ENCODE measurements at regions not wholly inside any gene's neighbourhood (a gene's known extent, or its start where the extent isn't known, plus 50 kb on each side); places are given as distances from the start of the nearest gene placed in this dataset.

- Histone ChIP-seq H3K9me3 (ENCODE audit: control insufficient read depth in 4 of 4, insufficient read depth in 3 of 4, low read length in 3 of 4) (no peaks in the 10 kb centered on the region), H3K9ac (ENCODE audit: insufficient read depth in 1 of 2, low read length in 2 of 2) (no peak overlapping the region), H3K4me1 (ENCODE audit: control insufficient read depth in 5 of 5, insufficient read depth in 5 of 5, low read length in 5 of 5) (no peaks in the 10 kb centered on the region), H3K27me3 (ENCODE audit: control insufficient read depth in 3 of 3, insufficient read depth in 3 of 3, low read length in 2 of 3) (no peaks in the 10 kb centered on the region), H3K36me3 (ENCODE audit: control insufficient read depth in 4 of 4, insufficient read depth in 4 of 4, low read length in 4 of 4) (no peaks in the 10 kb centered on the region), H3K27ac (ENCODE audit: low read depth in 1 of 2, low read length in 1 of 2) (no peak overlapping the region), H3K4me3 (no peak overlapping the region)
- no peak for DNase-seq
- TF ChIP-seq CTCF (IDR thresholded peaks at IDR 0.05; ENCODE audit: control extremely low read depth, extremely low read depth): no peak
- ATAC-seq (ENCODE audit: insufficient read depth, low FRiP score): no peak
- 84 to 86% methylated on average over 2 of the region's 2 CpGs for WGBS, 2 donors
These were observed 599.0 kb downstream of the TRAM1L1 start for GRCh38 chr4:116486401-116486800.

- DNase-seq: no peak
- no peak for TF ChIP-seq CTCF (IDR thresholded peaks at IDR 0.05; ENCODE audit: control extremely low read depth, extremely low read depth)
- Histone ChIP-seq H3K27ac (ENCODE audit: low read depth in 1 of 2, low read length in 1 of 2) (no peak overlapping the region), H3K4me3 (no peak overlapping the region), H3K36me3 (ENCODE audit: control insufficient read depth in 4 of 4, insufficient read depth in 4 of 4, low read length in 4 of 4) (no peaks in the 10 kb centered on the region), H3K4me1 (ENCODE audit: control insufficient read depth in 5 of 5, insufficient read depth in 5 of 5, low read length in 5 of 5) (no peaks in the 10 kb centered on the region), H3K27me3 (ENCODE audit: control insufficient read depth in 3 of 3, insufficient read depth in 3 of 3, low read length in 2 of 3) (no peaks in the 10 kb centered on the region), H3K9ac (ENCODE audit: insufficient read depth in 1 of 2, low read length in 2 of 2) (no peak overlapping the region), H3K9me3 (ENCODE audit: control insufficient read depth in 4 of 4, insufficient read depth in 3 of 4, low read length in 3 of 4) (peaks cover 0 to 13% (median 0%) of the 10 kb centered on the region in 4 donors)
- no peak for ATAC-seq (ENCODE audit: insufficient read depth, low FRiP score)
- WGBS, 2 donors: 65 to 69% methylated on average over 3 of the region's 3 CpGs
These were observed 604.8 kb downstream of the TRAM1L1 start for GRCh38 chr4:116480546-116480945.

GRCh38 chr4:116478343-116478742, 607.0 kb downstream of the TRAM1L1 start:
- H3K27ac ChIP-seq (ENCODE audit: low read depth in 1 of 2, low read length in 1 of 2): no peak overlapping the region

More at GRCh38 chr4:116478343-116478742, 607.0 kb downstream of the TRAM1L1 start:
- no peak for TF ChIP-seq CTCF (IDR thresholded peaks at IDR 0.05; ENCODE audit: control extremely low read depth, extremely low read depth)
- no peak for ATAC-seq (ENCODE audit: insufficient read depth, low FRiP score)
- Histone ChIP-seq H3K27me3 (ENCODE audit: control insufficient read depth in 3 of 3, insufficient read depth in 3 of 3, low read length in 2 of 3) (no peaks in the 10 kb centered on the region), H3K4me1 (ENCODE audit: control insufficient read depth in 5 of 5, insufficient read depth in 5 of 5, low read length in 5 of 5) (no peaks in the 10 kb centered on the region), H3K9ac (ENCODE audit: insufficient read depth in 1 of 2, low read length in 2 of 2) (no peak overlapping the region), H3K9me3 (ENCODE audit: control insufficient read depth in 4 of 4, insufficient read depth in 3 of 4, low read length in 3 of 4) (peaks cover 0 to 13% (median 0%) of the 10 kb centered on the region in 4 donors), H3K36me3 (ENCODE audit: control insufficient read depth in 4 of 4, insufficient read depth in 4 of 4, low read length in 4 of 4) (no peaks in the 10 kb centered on the region), H3K4me3 (no peak overlapping the region)
- 95 to 96% methylated on average over 10 of the region's 10 CpGs for WGBS, 2 donors
- DNase-seq: no peak

Measured in lung (tissue), 11 donors.